Activated CD8-positive, alpha-beta T cell treated with anti-CD3 and anti-CD28 coated beads for 36 hours (primary cell): ENCODE measurements at regions not wholly inside any gene's neighbourhood (a gene's known extent, or its start where the extent isn't known, plus 50 kb on each side); places are given as distances from the start of the nearest gene placed in this dataset.

Source experiments
- ATAC-seq: fragments of 200-7000 bp; cut with Tn5 transposase; one replicate; pipeline ENCODE4 v1.10.0; 2021; ENCODE audit warnings: mild to moderate bottlenecking, moderate library complexity
- CTCF ChIA-PET: fragments of 350-600 bp; sonication (Branson Sonifier 250); formaldehyde crosslinking; loops from one replicate; lab custom pipeline; 2021; ENCODE audit warnings: antibody characterized with exemption; lab: Charles Lee
- POLR2A ChIA-PET: fragments of 350-600 bp; sonication (Branson Sonifier 250); formaldehyde crosslinking; loops from one replicate; lab custom pipeline; 2021; ENCODE audit warnings: antibody characterized with exemption; lab: Charles Lee
- DNase-seq: peaks from one replicate; pipeline ENCODE4 v3.0.0-alpha.2; 2020
- H3K27ac Mint-ChIP-seq: one replicate; pipeline ENCODE4 v1.8.0; 2021; ENCODE audit warnings: mild to moderate bottlenecking, mixed read lengths
- H3K27me3 Mint-ChIP-seq: one replicate; pipeline ENCODE4 v1.8.0; 2021; ENCODE audit warnings: mixed read lengths
- H3K36me3 Mint-ChIP-seq: one replicate; pipeline ENCODE4 v1.8.0; 2021; ENCODE audit warnings: low read depth, mixed read lengths
- H3K4me1 Mint-ChIP-seq: one replicate; pipeline ENCODE4 v1.8.0; 2021; ENCODE audit warnings: low read depth, mixed read lengths
- H3K4me3 Mint-ChIP-seq: one replicate; pipeline ENCODE4 v1.8.0; 2021; ENCODE audit warnings: mild to moderate bottlenecking, moderate library complexity, mixed read lengths
- H3K9me3 Mint-ChIP-seq: one replicate; pipeline ENCODE4 v1.8.0; 2021; ENCODE audit warnings: mixed read lengths
- intact Hi-C: fragments of 100-400 bp; cut with micrococcal nuclease; formaldehyde crosslinking; loops from one replicate; pipeline ENCODE4 v1.10.0; 2022
- TF ChIP-seq, protein P1 (sequence below): fragments of 200-600 bp; IDR thresholded peaks from one replicate; pipeline ENCODE4 v1.8.0; 2022; ENCODE audit warnings: antibody characterized with exemption, mild to moderate bottlenecking

DNA sequence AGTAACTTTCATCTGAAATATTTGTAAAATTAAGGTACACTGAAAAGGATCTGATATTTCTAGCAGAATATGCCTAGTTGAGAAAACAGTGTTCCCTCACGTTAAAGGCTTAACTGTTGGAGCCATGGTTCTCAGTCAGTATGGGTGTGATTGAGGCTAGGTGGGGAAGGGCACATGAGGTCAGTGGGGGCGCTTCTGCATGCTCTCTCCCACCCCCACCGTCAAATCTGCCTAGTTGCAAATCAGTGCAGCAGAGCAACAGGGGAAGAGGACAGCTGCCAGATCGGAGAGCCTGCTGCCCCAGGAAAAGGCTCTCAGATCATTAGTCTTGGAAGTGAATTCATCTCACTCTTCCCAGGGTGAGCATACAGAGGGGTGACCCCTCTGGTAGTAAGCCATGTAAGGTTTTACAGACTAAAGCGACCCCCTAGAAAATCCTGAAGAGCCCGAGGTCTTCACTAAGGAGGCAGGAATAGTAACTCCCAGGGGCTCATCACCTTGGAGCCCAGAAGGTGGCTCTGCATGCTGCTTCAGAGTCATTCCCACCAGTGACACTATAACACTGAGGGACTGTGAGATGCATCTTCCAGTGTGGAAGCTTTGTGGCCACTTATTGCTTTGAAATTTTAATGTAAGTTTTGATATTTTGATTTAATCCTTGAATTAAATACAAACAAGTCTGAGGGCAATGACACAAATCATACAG, 83.1 kb upstream of the BARHL2 start:
- TF ChIP-seq, protein P1, sequence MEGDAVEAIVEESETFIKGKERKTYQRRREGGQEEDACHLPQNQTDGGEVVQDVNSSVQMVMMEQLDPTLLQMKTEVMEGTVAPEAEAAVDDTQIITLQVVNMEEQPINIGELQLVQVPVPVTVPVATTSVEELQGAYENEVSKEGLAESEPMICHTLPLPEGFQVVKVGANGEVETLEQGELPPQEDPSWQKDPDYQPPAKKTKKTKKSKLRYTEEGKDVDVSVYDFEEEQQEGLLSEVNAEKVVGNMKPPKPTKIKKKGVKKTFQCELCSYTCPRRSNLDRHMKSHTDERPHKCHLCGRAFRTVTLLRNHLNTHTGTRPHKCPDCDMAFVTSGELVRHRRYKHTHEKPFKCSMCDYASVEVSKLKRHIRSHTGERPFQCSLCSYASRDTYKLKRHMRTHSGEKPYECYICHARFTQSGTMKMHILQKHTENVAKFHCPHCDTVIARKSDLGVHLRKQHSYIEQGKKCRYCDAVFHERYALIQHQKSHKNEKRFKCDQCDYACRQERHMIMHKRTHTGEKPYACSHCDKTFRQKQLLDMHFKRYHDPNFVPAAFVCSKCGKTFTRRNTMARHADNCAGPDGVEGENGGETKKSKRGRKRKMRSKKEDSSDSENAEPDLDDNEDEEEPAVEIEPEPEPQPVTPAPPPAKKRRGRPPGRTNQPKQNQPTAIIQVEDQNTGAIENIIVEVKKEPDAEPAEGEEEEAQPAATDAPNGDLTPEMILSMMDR = no peak
- intact Hi-C loops = no loop called here
- Mint-ChIP-seq H3K4me1 (no peaks in the 10 kb centered on the region), H3K36me3 (no peaks in the 10 kb centered on the region), H3K9me3 (no peaks in the 10 kb centered on the region), H3K4me3 (no peak overlapping the region), H3K27ac (no peak overlapping the region), H3K27me3 (peaks cover 26% of the 10 kb centered on the region)
- no peak for ATAC-seq
- CTCF ChIA-PET = no interaction called here
- DNase-seq = no peak
- POLR2A ChIA-PET = no interaction called here

DNA sequence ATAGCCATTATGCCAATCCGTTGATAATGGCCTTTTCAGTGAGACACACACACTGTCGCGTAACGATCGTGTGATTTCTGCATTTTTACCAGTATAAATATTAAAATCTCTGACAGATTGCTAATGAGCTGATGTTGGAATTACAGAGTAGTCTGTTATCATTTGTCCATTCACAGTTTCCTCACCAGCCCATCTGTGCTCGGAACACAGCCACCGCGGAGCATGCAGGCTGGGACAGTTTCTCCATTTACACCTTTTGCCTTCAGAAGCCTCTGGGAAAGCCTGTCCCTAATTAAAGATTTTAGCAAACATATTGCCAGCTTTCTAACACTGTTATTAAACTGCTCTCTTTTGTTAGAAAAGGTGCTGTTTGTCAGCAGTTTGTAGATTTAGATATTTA, 82.2 kb upstream of the BARHL2 start:
- TF ChIP-seq, protein P1 = no peak
- Mint-ChIP-seq H3K9me3 (no peaks in the 10 kb centered on the region), H3K4me3 (no peak overlapping the region), H3K27me3 (peaks cover 24% of the 10 kb centered on the region), H3K27ac (no peak overlapping the region), H3K36me3 (no peaks in the 10 kb centered on the region), H3K4me1 (no peaks in the 10 kb centered on the region)
- DNase-seq (no peak), ATAC-seq (no peak)
- intact Hi-C loops = no loop called here
- ChIA-PET CTCF (no interaction called here), POLR2A (no interaction called here)

DNA sequence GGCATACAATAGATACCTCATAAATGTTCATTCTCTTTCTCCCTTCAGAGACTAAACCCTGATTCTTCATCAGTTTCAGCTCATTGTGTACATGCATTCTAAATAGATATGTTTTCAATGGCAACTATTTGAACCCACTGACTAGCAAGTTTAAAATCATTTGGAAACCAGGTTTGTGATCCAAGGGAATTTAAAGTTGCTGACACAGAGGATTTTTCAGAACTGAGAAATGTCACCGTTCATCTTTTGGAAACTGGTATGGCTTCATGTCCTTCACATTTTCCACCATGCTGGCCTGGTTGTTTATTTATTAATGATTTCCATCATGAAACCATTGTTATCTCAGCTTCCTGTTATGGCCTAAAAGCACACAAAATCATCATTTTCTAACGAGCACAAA, 81.8 kb upstream of the BARHL2 start:
- ATAC-seq = no peak
- H3K4me1 Mint-ChIP-seq = no peaks in the 10 kb centered on the region
- ChIA-PET POLR2A (no interaction called here), CTCF (interaction anchor here (2.1 kb wide), 1 partner anchor 77 kb away, joined by 5 read pairs; no protein-coding TSS in a partner anchor)
- H3K27me3 Mint-ChIP-seq = peaks cover 26% of the 10 kb centered on the region
- H3K36me3 Mint-ChIP-seq = no peaks in the 10 kb centered on the region
- H3K4me3 Mint-ChIP-seq = no peak overlapping the region
- no peak overlapping the region for H3K27ac Mint-ChIP-seq
- no peaks in the 10 kb centered on the region for H3K9me3 Mint-ChIP-seq
- no peak for DNase-seq
- TF ChIP-seq, protein P1 = no peak
- intact Hi-C loops = no loop called here

DNA sequence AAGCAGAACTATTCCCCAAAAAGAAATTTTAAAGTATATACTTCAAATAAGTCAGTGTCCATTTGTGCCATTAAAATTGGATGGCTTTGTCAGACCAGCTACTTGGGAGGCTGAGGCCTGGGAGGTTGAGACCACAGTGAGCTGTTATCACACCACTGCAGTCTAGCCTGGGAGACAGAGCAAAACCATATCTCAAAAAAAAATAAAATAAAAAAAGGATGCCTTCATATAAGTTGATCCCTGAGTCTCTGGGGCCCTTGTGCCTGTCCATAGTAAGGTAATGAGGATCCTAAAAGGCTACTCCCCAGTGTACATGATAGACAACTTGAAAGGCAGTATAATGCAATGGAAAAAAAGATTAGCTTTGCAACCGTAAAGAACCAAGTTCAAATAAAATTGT, 81.2 kb upstream of the BARHL2 start:
- Mint-ChIP-seq H3K36me3 (no peaks in the 10 kb centered on the region), H3K27me3 (peaks cover 25% of the 10 kb centered on the region), H3K4me3 (no peak overlapping the region), H3K27ac (no peak overlapping the region), H3K9me3 (no peaks in the 10 kb centered on the region), H3K4me1 (no peaks in the 10 kb centered on the region)
- ChIA-PET POLR2A (no interaction called here), CTCF (interaction anchor here (2.1 kb wide), 1 partner anchor 77 kb away, joined by 5 read pairs; no protein-coding TSS in a partner anchor)
- ATAC-seq (no peak), DNase-seq (no peak)
- intact Hi-C loops = no loop called here
- TF ChIP-seq, protein P1 = no peak

DNA sequence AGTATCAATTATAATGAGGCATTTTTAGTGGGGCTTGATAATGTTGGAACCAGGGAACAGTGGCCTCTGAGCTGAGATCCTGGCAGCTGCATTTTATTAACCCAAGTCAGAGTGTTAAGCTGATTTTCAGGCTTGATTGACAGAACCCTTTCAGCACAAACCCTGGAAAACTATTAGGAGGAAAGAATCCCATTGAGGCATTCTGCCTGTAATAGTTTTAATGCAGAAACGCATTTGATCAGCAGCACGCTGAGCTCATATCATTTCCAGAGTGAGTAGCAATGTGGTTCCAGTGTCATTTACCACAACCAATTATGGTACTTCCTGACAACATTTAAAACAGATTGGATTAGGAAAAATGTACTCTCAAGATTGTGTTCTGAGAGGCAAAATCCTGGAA, 78.3 kb upstream of the BARHL2 start:
- Mint-ChIP-seq H3K36me3 (no peaks in the 10 kb centered on the region), H3K4me3 (no peak overlapping the region), H3K27me3 (peaks cover 25% of the 10 kb centered on the region), H3K27ac (no peak overlapping the region), H3K4me1 (no peaks in the 10 kb centered on the region), H3K9me3 (no peaks in the 10 kb centered on the region)
- CTCF ChIA-PET = interaction anchor here (1.2 kb wide), 1 partner anchor 371 kb away, joined by 3 read pairs; no protein-coding TSS in a partner anchor
- POLR2A ChIA-PET = no interaction called here
- TF ChIP-seq, protein P1 = no peak
- intact Hi-C loops = no loop called here
- ATAC-seq = no peak
- no peak for DNase-seq
